Liver (tissue), 8 donors: ENCODE measurements at regions not wholly inside any gene's neighbourhood (a gene's known extent, or its start where the extent isn't known, plus 50 kb on each side); places are given as distances from the start of the nearest gene placed in this dataset.

Experiments
- DNase-seq: peaks from one replicate; pipeline ENCODE4 v3.0.0-alpha.2; 2017; ENCODE audit warnings: low spot score
- H3K27ac ChIP-seq, 2 donors: one replicate each; pipeline ENCODE4 v1.7.0; 2013; ENCODE audit warnings: inconsistent platforms in 2 of 2, low read length in 2 of 2, control low read depth in 1 of 2, low read depth in 1 of 2, mild to moderate bottlenecking in 1 of 2
- H3K27me3 ChIP-seq, 4 donors: one replicate each; pipeline versions ENCODE4 v1.6.1 to v1.7.0; 2013; ENCODE audit warnings: low read length in 3 of 4, inconsistent platforms in 1 of 4, mild to moderate bottlenecking in 1 of 4, moderate library complexity in 1 of 4; ENCODE audit not compliant: control insufficient read depth in 4 of 4, insufficient read depth in 4 of 4
- H3K36me3 ChIP-seq, 4 donors: one replicate each; pipeline versions ENCODE4 v1.6.1 to v1.7.0; 2013; ENCODE audit warnings: low read length in 3 of 4, mild to moderate bottlenecking in 3 of 4, low read depth in 1 of 4, moderate library complexity in 1 of 4; ENCODE audit not compliant: control insufficient read depth in 4 of 4, insufficient read depth in 3 of 4
- H3K4me1 ChIP-seq, 4 donors: one replicate each; pipeline versions ENCODE4 v1.6.1 to v1.7.0; 2013; ENCODE audit warnings: low read length in 3 of 4, mild to moderate bottlenecking in 3 of 4, moderate library complexity in 1 of 4; ENCODE audit not compliant: control insufficient read depth in 4 of 4, insufficient read depth in 4 of 4
- H3K4me3 ChIP-seq, 3 donors: one replicate each; pipeline versions ENCODE4 v1.6.1 to v1.7.0; 2013; ENCODE audit warnings: low read length in 3 of 3, control low read depth in 1 of 3, low read depth in 1 of 3, mild to moderate bottlenecking in 1 of 3
- H3K9ac ChIP-seq, 2 donors: one replicate each; pipeline ENCODE4 v1.7.0; 2013; ENCODE audit warnings: low read length in 2 of 2, mild to moderate bottlenecking in 2 of 2, moderate library complexity in 2 of 2, control low read depth in 1 of 2, low read depth in 1 of 2
- H3K9me3 ChIP-seq, 4 donors: one replicate each; pipeline versions ENCODE4 v1.6.1 to v1.7.0; 2013; ENCODE audit warnings: low read length in 3 of 4; ENCODE audit not compliant: control insufficient read depth in 4 of 4
- EGR1 ChIP-seq, 2 donors: IDR thresholded peaks; 2 replicates each; pipeline ENCODE4 v1.6.1; 2016 to 2018; ENCODE audit warnings: antibody characterized with exemption in 2 of 2, low read depth in 2 of 2
- FOXA1 ChIP-seq: IDR thresholded peaks from 2 replicates; pipeline ENCODE4 v1.6.1; 2016; ENCODE audit warnings: antibody characterized with exemption
- FOXA2 ChIP-seq: IDR thresholded peaks from 2 replicates; pipeline ENCODE4 v1.6.1; 2016; ENCODE audit warnings: antibody characterized with exemption
- GABPA ChIP-seq, 2 donors: IDR thresholded peaks in 1 of 2; conservative IDR thresholded peaks in 1 of 2; 2 replicates each; pipeline ENCODE4 v1.6.1; 2016; ENCODE audit warnings: antibody characterized with exemption in 2 of 2, mild to moderate bottlenecking in 1 of 2, moderate library complexity in 1 of 2
- HNF4A ChIP-seq, 2 donors: conservative IDR thresholded peaks; 2 replicates each; pipeline ENCODE4 v1.6.1; 2016; ENCODE audit warnings: antibody characterized with exemption in 2 of 2, mild to moderate bottlenecking in 2 of 2
- HNF4G ChIP-seq: IDR thresholded peaks from 2 replicates; pipeline ENCODE4 v1.6.1; 2016; ENCODE audit warnings: antibody characterized with exemption
- JUND ChIP-seq, 2 donors: IDR thresholded peaks; 2 replicates each; pipeline ENCODE4 v1.6.1; 2016; ENCODE audit warnings: antibody characterized with exemption in 2 of 2
- NR2F2 ChIP-seq: IDR thresholded peaks from 2 replicates; pipeline ENCODE4 v1.6.1; 2016; ENCODE audit warnings: antibody characterized with exemption
- RAD21 ChIP-seq, 2 donors: IDR thresholded peaks; 2 replicates each; pipeline ENCODE4 v1.6.1; 2016; ENCODE audit warnings: antibody characterized with exemption in 2 of 2, mild to moderate bottlenecking in 2 of 2
- SP1 ChIP-seq: IDR thresholded peaks from 2 replicates; pipeline ENCODE4 v1.6.1; 2018; ENCODE audit warnings: antibody characterized with exemption, mild to moderate bottlenecking
- TAF1 ChIP-seq: conservative IDR thresholded peaks from 2 replicates; pipeline ENCODE4 v1.6.1; 2016; ENCODE audit warnings: antibody characterized with exemption, mild to moderate bottlenecking
- YY1 ChIP-seq: IDR thresholded peaks from 2 replicates; pipeline ENCODE4 v1.6.1; 2016; ENCODE audit warnings: antibody characterized with exemption, mild to moderate bottlenecking
- WGBS: extraction: QIAGEN DNeasy Blood & Tissue Kit; methylation state at CpG from one replicate; pipeline ENCODE4 v1.1.7; 2013; 5-methylcytosine and 5-hydroxymethylcytosine counted together
- TF ChIP-seq, protein P1 (sequence below): IDR thresholded peaks from 2 replicates; pipeline ENCODE4 v1.6.1; 2016; ENCODE audit warnings: antibody characterized with exemption
- TF ChIP-seq, protein P2 (sequence below): IDR thresholded peaks from 2 replicates; pipeline ENCODE4 v1.6.1; 2016; ENCODE audit warnings: antibody characterized with exemption
- TF ChIP-seq, protein P3 (sequence below): fragments of 150-350 bp; IDR thresholded peaks from 2 replicates; pipeline ENCODE4 v1.5.1; 2017; ENCODE audit warnings: improper control_type of control experiment, low read depth, low read length; ENCODE audit not compliant: missing input control
- TF ChIP-seq, protein P4 (sequence below): IDR thresholded peaks from 2 replicates; pipeline ENCODE4 v1.6.1; 2016; ENCODE audit warnings: antibody characterized with exemption
- TF ChIP-seq, protein P5 (sequence below): IDR thresholded peaks from 2 replicates; pipeline ENCODE4 v1.6.1; 2016; ENCODE audit warnings: antibody characterized with exemption, mild to moderate bottlenecking
- donor health status: healthy.
- donor health status: healthy.
- donor health status: healthy.
- donor health status: healthy.
- donor health status: healthy.

DNA sequence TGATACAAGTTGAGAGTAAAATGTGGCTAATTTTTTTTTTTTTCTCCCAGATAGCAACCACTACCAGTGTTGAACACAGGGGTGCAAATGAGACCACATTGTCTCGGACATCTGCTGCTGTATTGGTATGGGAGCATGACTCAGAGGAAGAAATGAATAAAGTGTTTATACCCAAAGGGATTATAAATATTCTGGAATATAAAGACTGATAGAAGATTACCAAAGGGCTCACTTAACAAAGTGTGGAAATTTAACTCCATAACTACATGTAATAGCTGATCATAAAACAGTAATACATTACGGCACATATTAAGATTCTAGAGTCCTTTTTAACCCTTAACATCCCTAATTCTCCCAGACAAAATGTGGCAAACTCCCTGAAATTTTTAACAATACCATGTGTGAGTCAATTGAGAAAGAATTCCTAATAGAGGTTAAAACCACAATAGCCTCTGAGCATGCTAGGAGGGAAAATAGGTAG lies 1023.0 kb upstream of the ACVR2A start:
- TF ChIP-seq FOXA1 (no peak), GABPA (IDR thresholded peaks at IDR 0.05 in 1 of 2, conservative IDR thresholded peaks at IDR 0.05 in 1 of 2) (no peak), SP1 (no peak), EGR1 (IDR thresholded peaks at IDR 0.05; ENCODE audit: low read depth in 2 of 2) (no peak), TAF1 (no peak), JUND (IDR thresholded peaks at IDR 0.05) (no peak)
- TF ChIP-seq, protein P1, sequence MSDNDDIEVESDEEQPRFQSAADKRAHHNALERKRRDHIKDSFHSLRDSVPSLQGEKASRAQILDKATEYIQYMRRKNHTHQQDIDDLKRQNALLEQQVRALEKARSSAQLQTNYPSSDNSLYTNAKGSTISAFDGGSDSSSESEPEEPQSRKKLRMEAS: no peak
- TF ChIP-seq, protein P2, sequence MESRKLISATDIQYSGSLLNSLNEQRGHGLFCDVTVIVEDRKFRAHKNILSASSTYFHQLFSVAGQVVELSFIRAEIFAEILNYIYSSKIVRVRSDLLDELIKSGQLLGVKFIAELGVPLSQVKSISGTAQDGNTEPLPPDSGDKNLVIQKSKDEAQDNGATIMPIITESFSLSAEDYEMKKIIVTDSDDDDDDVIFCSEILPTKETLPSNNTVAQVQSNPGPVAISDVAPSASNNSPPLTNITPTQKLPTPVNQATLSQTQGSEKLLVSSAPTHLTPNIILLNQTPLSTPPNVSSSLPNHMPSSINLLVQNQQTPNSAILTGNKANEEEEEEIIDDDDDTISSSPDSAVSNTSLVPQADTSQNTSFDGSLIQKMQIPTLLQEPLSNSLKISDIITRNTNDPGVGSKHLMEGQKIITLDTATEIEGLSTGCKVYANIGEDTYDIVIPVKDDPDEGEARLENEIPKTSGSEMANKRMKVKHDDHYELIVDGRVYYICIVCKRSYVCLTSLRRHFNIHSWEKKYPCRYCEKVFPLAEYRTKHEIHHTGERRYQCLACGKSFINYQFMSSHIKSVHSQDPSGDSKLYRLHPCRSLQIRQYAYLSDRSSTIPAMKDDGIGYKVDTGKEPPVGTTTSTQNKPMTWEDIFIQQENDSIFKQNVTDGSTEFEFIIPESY: no peak
- TF ChIP-seq, protein P3, sequence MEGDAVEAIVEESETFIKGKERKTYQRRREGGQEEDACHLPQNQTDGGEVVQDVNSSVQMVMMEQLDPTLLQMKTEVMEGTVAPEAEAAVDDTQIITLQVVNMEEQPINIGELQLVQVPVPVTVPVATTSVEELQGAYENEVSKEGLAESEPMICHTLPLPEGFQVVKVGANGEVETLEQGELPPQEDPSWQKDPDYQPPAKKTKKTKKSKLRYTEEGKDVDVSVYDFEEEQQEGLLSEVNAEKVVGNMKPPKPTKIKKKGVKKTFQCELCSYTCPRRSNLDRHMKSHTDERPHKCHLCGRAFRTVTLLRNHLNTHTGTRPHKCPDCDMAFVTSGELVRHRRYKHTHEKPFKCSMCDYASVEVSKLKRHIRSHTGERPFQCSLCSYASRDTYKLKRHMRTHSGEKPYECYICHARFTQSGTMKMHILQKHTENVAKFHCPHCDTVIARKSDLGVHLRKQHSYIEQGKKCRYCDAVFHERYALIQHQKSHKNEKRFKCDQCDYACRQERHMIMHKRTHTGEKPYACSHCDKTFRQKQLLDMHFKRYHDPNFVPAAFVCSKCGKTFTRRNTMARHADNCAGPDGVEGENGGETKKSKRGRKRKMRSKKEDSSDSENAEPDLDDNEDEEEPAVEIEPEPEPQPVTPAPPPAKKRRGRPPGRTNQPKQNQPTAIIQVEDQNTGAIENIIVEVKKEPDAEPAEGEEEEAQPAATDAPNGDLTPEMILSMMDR: no peak
- Histone ChIP-seq H3K27ac (no peak overlapping the region), H3K4me1 (no peaks in the 10 kb centered on the region), H3K9me3 (peaks cover 0 to 2% (median 0%) of the 10 kb centered on the region in 4 donors), H3K27me3 (no peaks in the 10 kb centered on the region), H3K4me3 (no peak overlapping the region), H3K36me3 (no peaks in the 10 kb centered on the region), H3K9ac (no peak overlapping the region)
- WGBS: 69% methylated on average over 2 of the region's 2 CpGs
- DNase-seq: no peak

DNA sequence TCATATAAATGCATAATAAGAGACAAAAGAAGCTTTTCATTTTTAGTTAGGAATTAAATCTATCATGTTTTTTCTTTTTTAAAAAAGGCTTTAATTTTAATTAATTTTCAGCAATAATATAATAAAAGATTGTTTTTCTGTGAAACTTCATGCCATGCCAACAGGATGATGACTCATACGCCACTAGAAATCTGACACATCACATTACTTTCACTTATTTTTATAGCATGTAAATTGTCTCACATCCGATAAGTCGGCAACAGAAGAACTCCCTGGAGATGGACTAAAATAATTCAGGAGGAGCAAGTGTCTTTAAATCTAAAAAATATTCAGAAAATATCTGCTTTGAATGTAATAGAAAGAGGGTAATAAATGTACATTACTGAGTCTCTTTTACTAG lies 1024.2 kb upstream of the ACVR2A start:
- H3K9ac ChIP-seq: no peak overlapping the region
- no peaks in the 10 kb centered on the region for H3K4me1 ChIP-seq
- H3K9me3 ChIP-seq: peaks cover 0 to 2% (median 0%) of the 10 kb centered on the region in 4 donors
- H3K27ac ChIP-seq: no peak overlapping the region
- WGBS: 83% methylated on average over 3 of the region's 3 CpGs
- H3K4me3 ChIP-seq: no peak overlapping the region
- H3K36me3 ChIP-seq: no peaks in the 10 kb centered on the region
- H3K27me3 ChIP-seq: no peaks in the 10 kb centered on the region
- DNase-seq: no peak
- TF ChIP-seq GABPA (IDR thresholded peaks at IDR 0.05 in 1 of 2, conservative IDR thresholded peaks at IDR 0.05 in 1 of 2) (no peak), JUND (IDR thresholded peaks at IDR 0.05) (no peak), HNF4A (conservative IDR thresholded peaks at IDR 0.05) (no peak), SP1 (no peak), YY1 (no peak), EGR1 (IDR thresholded peaks at IDR 0.05; ENCODE audit: low read depth in 2 of 2) (no peak), FOXA2 (no peak), FOXA1 (no peak), NR2F2 (no peak), HNF4G (no peak), RAD21 (IDR thresholded peaks at IDR 0.05) (no peak)
- TF ChIP-seq, protein P4, sequence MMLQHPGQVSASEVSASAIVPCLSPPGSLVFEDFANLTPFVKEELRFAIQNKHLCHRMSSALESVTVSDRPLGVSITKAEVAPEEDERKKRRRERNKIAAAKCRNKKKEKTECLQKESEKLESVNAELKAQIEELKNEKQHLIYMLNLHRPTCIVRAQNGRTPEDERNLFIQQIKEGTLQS: no peak
- TF ChIP-seq, protein P5, sequence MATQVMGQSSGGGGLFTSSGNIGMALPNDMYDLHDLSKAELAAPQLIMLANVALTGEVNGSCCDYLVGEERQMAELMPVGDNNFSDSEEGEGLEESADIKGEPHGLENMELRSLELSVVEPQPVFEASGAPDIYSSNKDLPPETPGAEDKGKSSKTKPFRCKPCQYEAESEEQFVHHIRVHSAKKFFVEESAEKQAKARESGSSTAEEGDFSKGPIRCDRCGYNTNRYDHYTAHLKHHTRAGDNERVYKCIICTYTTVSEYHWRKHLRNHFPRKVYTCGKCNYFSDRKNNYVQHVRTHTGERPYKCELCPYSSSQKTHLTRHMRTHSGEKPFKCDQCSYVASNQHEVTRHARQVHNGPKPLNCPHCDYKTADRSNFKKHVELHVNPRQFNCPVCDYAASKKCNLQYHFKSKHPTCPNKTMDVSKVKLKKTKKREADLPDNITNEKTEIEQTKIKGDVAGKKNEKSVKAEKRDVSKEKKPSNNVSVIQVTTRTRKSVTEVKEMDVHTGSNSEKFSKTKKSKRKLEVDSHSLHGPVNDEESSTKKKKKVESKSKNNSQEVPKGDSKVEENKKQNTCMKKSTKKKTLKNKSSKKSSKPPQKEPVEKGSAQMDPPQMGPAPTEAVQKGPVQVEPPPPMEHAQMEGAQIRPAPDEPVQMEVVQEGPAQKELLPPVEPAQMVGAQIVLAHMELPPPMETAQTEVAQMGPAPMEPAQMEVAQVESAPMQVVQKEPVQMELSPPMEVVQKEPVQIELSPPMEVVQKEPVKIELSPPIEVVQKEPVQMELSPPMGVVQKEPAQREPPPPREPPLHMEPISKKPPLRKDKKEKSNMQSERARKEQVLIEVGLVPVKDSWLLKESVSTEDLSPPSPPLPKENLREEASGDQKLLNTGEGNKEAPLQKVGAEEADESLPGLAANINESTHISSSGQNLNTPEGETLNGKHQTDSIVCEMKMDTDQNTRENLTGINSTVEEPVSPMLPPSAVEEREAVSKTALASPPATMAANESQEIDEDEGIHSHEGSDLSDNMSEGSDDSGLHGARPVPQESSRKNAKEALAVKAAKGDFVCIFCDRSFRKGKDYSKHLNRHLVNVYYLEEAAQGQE: no peak
